GM12878 (cell line): ENCODE measurements at regions not wholly inside any gene's neighbourhood (a gene's known extent, or its start where the extent isn't known, plus 50 kb on each side); places are given as distances from the start of the nearest gene placed in this dataset.
"Not testable (repeated sequence)": the region's sequence is repeated elsewhere in the genome, so short reads cannot be mapped to it uniquely, and the experiment has no call there.

Source experiments
- HDAC2 ChIP-seq: fragments of 200-600 bp; sonication (generic); IDR thresholded peaks from 2 replicates; pipeline ENCODE4 v1.6.1; 2017
- POLR2A ChIP-seq: IDR thresholded peaks from 2 replicates; pipeline ENCODE4 v1.6.1; 2011; ENCODE audit warnings: low read depth, mild to moderate bottlenecking, low read length
- SP1 ChIP-seq: IDR thresholded peaks from one replicate; pipeline ENCODE4 v1.6.1; 2011; ENCODE audit warnings: low read depth, low read length
- SPI1 ChIP-seq: IDR thresholded peaks from 2 replicates; pipeline ENCODE4 v1.6.1; 2011; ENCODE audit warnings: low read depth, mild to moderate bottlenecking, low read length, moderate library complexity, borderline replicate concordance; ENCODE audit not compliant: insufficient read depth

GRCh38 chrX:65282905-65283304 lies 251.7 kb downstream of the LAS1L start:
- TF ChIP-seq SPI1, SP1, HDAC2, POLR2A: not testable (repeated sequence)
